ENCODE measurements at regions not wholly inside any gene's neighbourhood (a gene's known extent, or its start where the extent isn't known, plus 50 kb on each side); places are given as distances from the start of the nearest gene placed in this dataset.

GRCh38 chr13:64075543-64076271, 2660.1 kb upstream of the PCDH20 start:
- Histone ChIP-seq H3K27me3 (ENCODE audit: insufficient read depth, insufficient read length) (no peaks in the 10 kb centered on the region), H3K36me3 (ENCODE audit: insufficient read depth, insufficient read length, low read length) (no peaks in the 10 kb centered on the region)

GRCh38 chr13:64074971-64075474, 2659.4 kb upstream of the PCDH20 start:
- no peak overlapping the region for H3K9ac ChIP-seq (ENCODE audit: insufficient read length, low read depth)
- DNase-seq (ENCODE audit: low read depth, low spot score) = no peak
- H3K36me3 ChIP-seq (ENCODE audit: insufficient read depth, insufficient read length, low read length) = no peaks in the 10 kb centered on the region
- TF ChIP-seq ZNF274 (IDR thresholded peaks at IDR 0.05; ENCODE audit: low read depth, low read length) = no peak
- no peak for TF ChIP-seq YY1 (IDR thresholded peaks at IDR 0.05; ENCODE audit: insufficient read depth, insufficient read length)
- TF ChIP-seq SUZ12 (IDR thresholded peaks at IDR 0.05; ENCODE audit: extremely low read depth, insufficient read depth, insufficient read length) = no peak
- H3K4me3 ChIP-seq (ENCODE audit: insufficient read length, low read depth) = no peak overlapping the region
- H3K27me3 ChIP-seq (ENCODE audit: insufficient read depth, insufficient read length) = no peaks in the 10 kb centered on the region
- no peaks in the 10 kb centered on the region for H3K4me1 ChIP-seq (ENCODE audit: insufficient read depth, insufficient read length)
- no peaks in the 10 kb centered on the region for H3K9me3 ChIP-seq (ENCODE audit: insufficient read depth, low read length)

More at GRCh38 chr13:64075543-64076271, 2660.1 kb upstream of the PCDH20 start:
- TF ChIP-seq SUZ12 (IDR thresholded peaks at IDR 0.05; ENCODE audit: extremely low read depth, insufficient read depth, insufficient read length) (no peak), ZNF274 (IDR thresholded peaks at IDR 0.05; ENCODE audit: low read depth, low read length) (no peak), YY1 (IDR thresholded peaks at IDR 0.05; ENCODE audit: insufficient read depth, insufficient read length) (no peak)
- no peak for DNase-seq (ENCODE audit: low read depth, low spot score)
- Histone ChIP-seq H3K9ac (ENCODE audit: insufficient read length, low read depth) (no peak overlapping the region), H3K4me1 (ENCODE audit: insufficient read depth, insufficient read length) (no peaks in the 10 kb centered on the region), H3K4me3 (ENCODE audit: insufficient read length, low read depth) (no peak overlapping the region), H3K9me3 (ENCODE audit: insufficient read depth, low read length) (no peaks in the 10 kb centered on the region)

- Histone ChIP-seq H3K9ac (ENCODE audit: insufficient read length, low read depth) (no peak overlapping the region), H3K27me3 (ENCODE audit: insufficient read depth, insufficient read length) (no peaks in the 10 kb centered on the region), H3K9me3 (ENCODE audit: insufficient read depth, low read length) (no peaks in the 10 kb centered on the region), H3K4me3 (ENCODE audit: insufficient read length, low read depth) (no peak overlapping the region), H3K4me1 (ENCODE audit: insufficient read depth, insufficient read length) (no peaks in the 10 kb centered on the region), H3K36me3 (ENCODE audit: insufficient read depth, insufficient read length, low read length) (no peaks in the 10 kb centered on the region)
- TF ChIP-seq YY1 (IDR thresholded peaks at IDR 0.05; ENCODE audit: insufficient read depth, insufficient read length) = no peak
- TF ChIP-seq ZNF274 (IDR thresholded peaks at IDR 0.05; ENCODE audit: low read depth, low read length) = no peak
- TF ChIP-seq SUZ12 (IDR thresholded peaks at IDR 0.05; ENCODE audit: extremely low read depth, insufficient read depth, insufficient read length) = no peak
- no peak for DNase-seq (ENCODE audit: low read depth, low spot score)
These were observed 2657.6 kb upstream of the PCDH20 start for GRCh38 chr13:64073203-64073602.

- no peak for DNase-seq (ENCODE audit: low read depth, low spot score)
- Histone ChIP-seq H3K36me3 (ENCODE audit: insufficient read depth, insufficient read length, low read length) (no peaks in the 10 kb centered on the region), H3K4me3 (ENCODE audit: insufficient read length, low read depth) (no peak overlapping the region), H3K27me3 (ENCODE audit: insufficient read depth, insufficient read length) (no peaks in the 10 kb centered on the region), H3K9me3 (ENCODE audit: insufficient read depth, low read length) (no peaks in the 10 kb centered on the region), H3K4me1 (ENCODE audit: insufficient read depth, insufficient read length) (no peaks in the 10 kb centered on the region), H3K9ac (ENCODE audit: insufficient read length, low read depth) (no peak overlapping the region)
- TF ChIP-seq SUZ12 (IDR thresholded peaks at IDR 0.05; ENCODE audit: extremely low read depth, insufficient read depth, insufficient read length) = no peak
- no peak for TF ChIP-seq YY1 (IDR thresholded peaks at IDR 0.05; ENCODE audit: insufficient read depth, insufficient read length)
- TF ChIP-seq ZNF274 (IDR thresholded peaks at IDR 0.05; ENCODE audit: low read depth, low read length) = no peak
These were observed 2655.7 kb upstream of the PCDH20 start for GRCh38 chr13:64071352-64071751.

- TF ChIP-seq ZNF274 (IDR thresholded peaks at IDR 0.05; ENCODE audit: low read depth, low read length) (no peak), YY1 (IDR thresholded peaks at IDR 0.05; ENCODE audit: insufficient read depth, insufficient read length) (no peak), SUZ12 (IDR thresholded peaks at IDR 0.05; ENCODE audit: extremely low read depth, insufficient read depth, insufficient read length) (no peak)
- no peaks in the 10 kb centered on the region for H3K36me3 ChIP-seq (ENCODE audit: insufficient read depth, insufficient read length, low read length)
- H3K4me3 ChIP-seq (ENCODE audit: insufficient read length, low read depth) = no peak overlapping the region
- H3K9me3 ChIP-seq (ENCODE audit: insufficient read depth, low read length) = no peaks in the 10 kb centered on the region
- H3K9ac ChIP-seq (ENCODE audit: insufficient read length, low read depth) = no peak overlapping the region
- no peak for DNase-seq (ENCODE audit: low read depth, low spot score)
- H3K4me1 ChIP-seq (ENCODE audit: insufficient read depth, insufficient read length) = no peaks in the 10 kb centered on the region
- H3K27me3 ChIP-seq (ENCODE audit: insufficient read depth, insufficient read length) = no peaks in the 10 kb centered on the region
These were observed 2654.2 kb upstream of the PCDH20 start for GRCh38 chr13:64069892-64070291.

- no peak for TF ChIP-seq YY1 (IDR thresholded peaks at IDR 0.05; ENCODE audit: insufficient read depth, insufficient read length)
- no peak for TF ChIP-seq SUZ12 (IDR thresholded peaks at IDR 0.05; ENCODE audit: extremely low read depth, insufficient read depth, insufficient read length)
- no peak for TF ChIP-seq ZNF274 (IDR thresholded peaks at IDR 0.05; ENCODE audit: low read depth, low read length)
- H3K9ac ChIP-seq (ENCODE audit: insufficient read length, low read depth) = no peak overlapping the region
- no peak for DNase-seq (ENCODE audit: low read depth, low spot score)
These were observed 2651.1 kb upstream of the PCDH20 start for GRCh38 chr13:64066711-64067110.

GRCh38 chr13:64061649-64062048, 2646.0 kb upstream of the PCDH20 start:
- TF ChIP-seq SUZ12 (IDR thresholded peaks at IDR 0.05; ENCODE audit: extremely low read depth, insufficient read depth, insufficient read length) (no peak), YY1 (IDR thresholded peaks at IDR 0.05; ENCODE audit: insufficient read depth, insufficient read length) (no peak), ZNF274 (IDR thresholded peaks at IDR 0.05; ENCODE audit: low read depth, low read length) (no peak)
- no peak for DNase-seq (ENCODE audit: low read depth, low spot score)
- Histone ChIP-seq H3K36me3 (ENCODE audit: insufficient read depth, insufficient read length, low read length) (no peaks in the 10 kb centered on the region), H3K9me3 (ENCODE audit: insufficient read depth, low read length) (no peaks in the 10 kb centered on the region), H3K9ac (ENCODE audit: insufficient read length, low read depth) (no peak overlapping the region), H3K4me3 (ENCODE audit: insufficient read length, low read depth) (no peak overlapping the region), H3K27me3 (ENCODE audit: insufficient read depth, insufficient read length) (no peaks in the 10 kb centered on the region), H3K4me1 (ENCODE audit: insufficient read depth, insufficient read length) (no peaks in the 10 kb centered on the region)

More at GRCh38 chr13:64066711-64067110, 2651.1 kb upstream of the PCDH20 start:
- H3K36me3 ChIP-seq (ENCODE audit: insufficient read depth, insufficient read length, low read length) = no peaks in the 10 kb centered on the region
- H3K27me3 ChIP-seq (ENCODE audit: insufficient read depth, insufficient read length) = no peaks in the 10 kb centered on the region
- H3K4me1 ChIP-seq (ENCODE audit: insufficient read depth, insufficient read length) = no peaks in the 10 kb centered on the region
- no peak overlapping the region for H3K4me3 ChIP-seq (ENCODE audit: insufficient read length, low read depth)
- H3K9me3 ChIP-seq (ENCODE audit: insufficient read depth, low read length) = no peaks in the 10 kb centered on the region
